K562 (cell line): ENCODE measurements at regions not wholly inside any gene's neighbourhood (a gene's known extent, or its start where the extent isn't known, plus 50 kb on each side); places are given as distances from the start of the nearest gene placed in this dataset.

ENCODE experiments used
- ATAC-seq: fragments of 200-7000 bp; cut with Tn5 transposase; 3 replicates; pipeline ENCODE4 v1.9.1; 2020; ENCODE audit warnings: moderate library complexity
- BruUV-seq: library from RNA; stranded (reverse); fragments of 400-500 nt; replicated peaks from 2 replicates; lab custom pipeline; 2021; lab: Mats Ljungman, UMichigan
- CTCF ChIA-PET: fragments of 300-600 bp; formaldehyde crosslinking; extraction: SDS; loops from one replicate; lab custom pipeline; 2021; ENCODE audit warnings: low intra/inter-chr PET ratio; lab: Yijun Ruan, JAX
- POLR2A ChIA-PET: fragments of 300-600, 350-650 bp; sonication (Branson Sonifier 250); formaldehyde crosslinking; extraction: SDS; loops from one replicate; lab custom pipeline; 2021; ENCODE audit warnings: antibody characterized with exemption, inconsistent platforms; lab: Yijun Ruan, JAX
- DNase-seq, 4 experiments: peaks; one replicate each; pipeline versions ENCODE4 v3.0.0 to v3.0.0-alpha.2; 2011 to 2018; ENCODE audit warnings: low spot score in 3 of 4, mixed read lengths in 3 of 4; ENCODE audit errors: extremely low read depth in 1 of 4
- FAIRE-seq: peaks from 2 replicates; lab custom pipeline; 2011; peaks lifted over from hg19 to GRCh38; lab: Jason Lieb, UNC
- H2AFZ ChIP-seq: 2 replicates; pipeline ENCODE4 v1.6.0; 2011; ENCODE audit warnings: low read depth, low read length, control low read depth, inconsistent platforms
- H3K27ac ChIP-seq: fragments of 200-600 bp; 3 replicates; pipeline ENCODE4 v1.8.0; 2011; ENCODE audit warnings: low read depth, mild to moderate bottlenecking, control low read depth, inconsistent platforms, low read length, moderate library complexity, mixed read lengths; ENCODE audit errors: extremely low read depth
- H3K27me3 ChIP-seq, 2 experiments: fragments of 300-600 bp in 1 of 2; 2 replicates in 1 of 2; 3 replicates in 1 of 2; pipeline versions ENCODE4 v1.6.0 to v1.8.0; 2011; ENCODE audit warnings: inconsistent platforms in 2 of 2, low read length in 2 of 2, mild to moderate bottlenecking in 1 of 2, mixed read lengths in 1 of 2, moderate library complexity in 1 of 2; ENCODE audit not compliant: control insufficient read depth in 2 of 2, insufficient read depth in 2 of 2
- H3K36me3 ChIP-seq: fragments of 300-600 bp; 3 replicates; pipeline ENCODE4 v1.8.0; 2011; ENCODE audit warnings: mild to moderate bottlenecking, low read length, inconsistent platforms; ENCODE audit not compliant: control insufficient read depth, insufficient read depth
- H3K4me1 ChIP-seq, 2 experiments: fragments of 200-600 bp in 1 of 2; replicated peaks in 1 of 2; 2 replicates in 1 of 2; 3 replicates in 1 of 2; pipeline versions ENCODE4 v1.5.1 to v1.8.0; 2011; ENCODE audit warnings: inconsistent platforms in 2 of 2, low read length in 2 of 2, mild to moderate bottlenecking in 1 of 2, mixed read lengths in 1 of 2, moderate library complexity in 1 of 2; ENCODE audit not compliant: control insufficient read depth in 2 of 2, insufficient read depth in 2 of 2
- H3K4me2 ChIP-seq: 2 replicates; pipeline ENCODE4 v1.6.1; 2011; ENCODE audit warnings: low read length, control low read depth, inconsistent platforms, mixed read lengths; ENCODE audit not compliant: insufficient read depth
- H3K4me3 ChIP-seq: fragments of 200-600 bp; sonication (generic), shearing (Covaris generic); 2 replicates; pipeline ENCODE4 v1.5.1; 2016; ENCODE audit warnings: control low read depth, inconsistent platforms
- H3K79me2 ChIP-seq: fragments of 200-600 bp; 3 replicates; pipeline ENCODE4 v1.8.0; 2011; ENCODE audit warnings: low read length, inconsistent platforms; ENCODE audit not compliant: control insufficient read depth, insufficient read depth
- H3K9ac ChIP-seq, 2 experiments: 2 replicates each; pipeline versions ENCODE4 v1.6.0 to v1.6.1; 2011; ENCODE audit warnings: low read depth in 2 of 2, low read length in 2 of 2, control low read depth in 1 of 2, inconsistent platforms in 1 of 2, mild to moderate bottlenecking in 1 of 2, mixed read lengths in 1 of 2; ENCODE audit not compliant: insufficient read depth in 1 of 2
- H3K9me1 ChIP-seq: one replicate; pipeline ENCODE4 v1.6.0; 2011; ENCODE audit warnings: inconsistent platforms, mild to moderate bottlenecking, low read length, moderate library complexity; ENCODE audit not compliant: control insufficient read depth, insufficient read depth
- H3K9me3 ChIP-seq: replicated peaks from 2 replicates; pipeline ENCODE4 v1.5.1; 2011; ENCODE audit warnings: low read depth, low read length, inconsistent platforms; ENCODE audit not compliant: control insufficient read depth, insufficient read depth
- H4K20me1 ChIP-seq: replicated peaks from 2 replicates; pipeline ENCODE4 v1.6.1; 2011; ENCODE audit warnings: low read length, inconsistent platforms, mixed read lengths; ENCODE audit not compliant: control insufficient read depth, insufficient read depth
- ATF7 ChIP-seq: fragments of 450-650 bp; IDR thresholded peaks from 2 replicates; pipeline ENCODE4 v1.7.1; 2014; ENCODE audit warnings: mild to moderate bottlenecking, moderate library complexity
- C11orf30 ChIP-seq: fragments of 450-650 bp; IDR thresholded peaks from 2 replicates; pipeline ENCODE4 v1.6.1; 2016; ENCODE audit warnings: low read depth, mild to moderate bottlenecking
- SRF ChIP-seq, 2 experiments: fragments of 250-450, 450-650 bp in 1 of 2; sonication (Bioruptor Pico) in 1 of 2; sonication (generic) in 1 of 2; formaldehyde crosslinking; IDR thresholded peaks; 2 replicates each; pipeline versions ENCODE4 v1.5.0 to v1.5.1; 2020 to 2022; ENCODE audit warnings: mild to moderate bottlenecking in 1 of 2, missing genetic modification reagents in 1 of 2
- ZNF274 ChIP-seq: IDR thresholded peaks from 2 replicates; pipeline ENCODE4 v1.6.1; 2011; ENCODE audit warnings: low read depth, mild to moderate bottlenecking, low read length, moderate library complexity, borderline replicate concordance
- ZNF407 ChIP-seq: fragments of 450-650 bp; IDR thresholded peaks from 2 replicates; pipeline ENCODE4 v1.6.1; 2016; ENCODE audit warnings: low read depth
- WGBS: fragments of 100-300 bp; shearing (Covaris generic); methylation state at CpG from one replicate; pipeline ENCODE4 v1.1.6; 2016; ENCODE audit warnings: low coverage, mixed read lengths; ENCODE audit not compliant: insufficient coverage; ENCODE audit errors: missing lambda C conversion rate; 5-methylcytosine and 5-hydroxymethylcytosine counted together
- in situ Hi-C: fragments of 300-500 bp; cut with MboI; formaldehyde crosslinking; loops from 4 replicates; pipeline ENCODE4 v1.15.0; 2018; ENCODE audit warnings: inconsistent platforms, mixed read lengths
- intact Hi-C: fragments of 100-400 bp; cut with micrococcal nuclease; formaldehyde crosslinking; loops from 2 replicates; pipeline ENCODE4 v1.14.2; 2022

- 0% methylated on average over 5 of the region's 5 CpGs for WGBS
- Histone ChIP-seq H3K36me3 (no peaks in the 10 kb centered on the region), H3K79me2 (no peaks in the 10 kb centered on the region), H3K4me1 (no peaks in the 10 kb centered on the region), H4K20me1 (no peaks in the 10 kb centered on the region), H3K9ac (no peak overlapping the region), H3K27ac (no peak overlapping the region), H3K9me3 (0 out of 2 replicates have a peak, but pooled peaks cover 2% of the 10 kb centered on the region), H2AFZ (no peak overlapping the region), H3K4me2 (no peak overlapping the region), H3K9me1 (no peaks in the 10 kb centered on the region), H3K27me3 (no peaks in the 10 kb centered on the region), H3K4me3 (no peak overlapping the region)
- TF ChIP-seq C11orf30 (no peak), SRF (CRISPR knock-in tag; IDR thresholded peaks at IDR 0.05) (no peak), ZNF407 (no peak), ZNF274 (no peak), ATF7 (no peak)
- in situ Hi-C loops, result no loop called here
- ChIA-PET POLR2A (no interaction called here), CTCF (no interaction called here)
- no TSS peak for BruUV-seq
- ATAC-seq (no peak), FAIRE-seq (no peak), DNase-seq (no peak)
- intact Hi-C loops, result no loop called here
Measured at GRCh38 chr4:124445071-124445470, 267.5 kb downstream of the ANKRD50 start.
